ENCODE measurements at regions not wholly inside any gene's neighbourhood (a gene's known extent, or its start where the extent isn't known, plus 50 kb on each side); places are given as distances from the start of the nearest gene placed in this dataset.

- TF ChIP-seq POLR2AphosphoS5 (IDR thresholded peaks at IDR 0.05; ENCODE audit: borderline replicate concordance, low read depth, low read length): no peak
- TF ChIP-seq EZH2 (IDR thresholded peaks at IDR 0.05): no peak
These were observed 198.9 kb upstream of the GEMIN8 start for GRCh38 chrX:14228611-14229010.
